HepG2 (cell line): ENCODE measurements at regions not wholly inside any gene's neighbourhood (a gene's known extent, or its start where the extent isn't known, plus 50 kb on each side); places are given as distances from the start of the nearest gene placed in this dataset.

Experiments used
- ARID2 ChIP-seq: sonication (generic); formaldehyde crosslinking; IDR thresholded peaks from 2 replicates; pipeline ENCODE4 v1.8.1; 2022; ENCODE audit warnings: mild to moderate bottlenecking, missing genetic modification reagents, borderline replicate concordance
- ARNT2 ChIP-seq: sonication (generic); formaldehyde crosslinking; IDR thresholded peaks from 2 replicates; pipeline ENCODE4 v1.8.0; 2022; ENCODE audit warnings: mild to moderate bottlenecking, low read depth, missing genetic modification reagents, moderate library complexity
- CBX2 ChIP-seq, 2 experiments: fragments of 200-600 bp in 1 of 2; sonication (generic); formaldehyde crosslinking in 1 of 2; IDR thresholded peaks; 2 replicates each; pipeline versions ENCODE4 v1.7.0 to v1.8.1; 2018 to 2022; ENCODE audit warnings: low read depth in 2 of 2, low read length in 1 of 2, mild to moderate bottlenecking in 1 of 2, missing genetic modification reagents in 1 of 2
- EED ChIP-seq: sonication (generic); formaldehyde crosslinking; IDR thresholded peaks from 2 replicates; pipeline ENCODE4 v1.5.0; 2020; ENCODE audit warnings: mild to moderate bottlenecking, missing genetic modification reagents
- FOXA3 ChIP-seq: IDR thresholded peaks from 2 replicates; pipeline ENCODE4 v1.6.1; 2016; ENCODE audit warnings: missing genetic modification reagents, missing compliant biosample characterization
- HNF1A ChIP-seq, 2 experiments: sonication (generic) in 1 of 2; formaldehyde crosslinking in 1 of 2; IDR thresholded peaks; 2 replicates each; pipeline versions ENCODE4 v1.4.0 to v1.6.1; 2016 to 2020; ENCODE audit warnings: borderline replicate concordance in 1 of 2, low read depth in 1 of 2, mild to moderate bottlenecking in 1 of 2, missing genetic modification reagents in 1 of 2
- HNF1B ChIP-seq: sonication (generic); formaldehyde crosslinking; IDR thresholded peaks from 2 replicates; pipeline ENCODE4 v1.5.1; 2020; ENCODE audit warnings: mild to moderate bottlenecking, moderate library complexity, missing genetic modification reagents
- PAXIP1 ChIP-seq: sonication (generic); formaldehyde crosslinking; conservative IDR thresholded peaks from 2 replicates; pipeline ENCODE4 v1.4.0; 2020; ENCODE audit warnings: mild to moderate bottlenecking, missing genetic modification reagents, moderate library complexity
- PHF21A ChIP-seq: sonication (generic); formaldehyde crosslinking; IDR thresholded peaks from 2 replicates; pipeline ENCODE4 v1.5.0; 2020; ENCODE audit warnings: mild to moderate bottlenecking, missing genetic modification reagents
- POGZ ChIP-seq: sonication (generic); formaldehyde crosslinking; IDR thresholded peaks from 2 replicates; pipeline ENCODE4 v1.4.0; 2020; ENCODE audit warnings: mild to moderate bottlenecking, missing genetic modification reagents
- SMYD3 ChIP-seq: sonication (generic); formaldehyde crosslinking; IDR thresholded peaks from 2 replicates; pipeline ENCODE4 v1.8.1; 2023; ENCODE audit warnings: mild to moderate bottlenecking, missing genetic modification reagents
- SSRP1 ChIP-seq: IDR thresholded peaks from 2 replicates; pipeline ENCODE4 v1.6.1; 2016; ENCODE audit warnings: control low read depth
- TBX2 ChIP-seq: sonication (generic); formaldehyde crosslinking; IDR thresholded peaks from 2 replicates; pipeline ENCODE4 v1.5.0; 2020; ENCODE audit warnings: missing genetic modification reagents, mild to moderate bottlenecking, borderline replicate concordance
- ZMYM4 ChIP-seq: sonication (generic); formaldehyde crosslinking; IDR thresholded peaks from 2 replicates; pipeline ENCODE4 v1.8.1; 2023; ENCODE audit warnings: mild to moderate bottlenecking, missing genetic modification reagents
- ZNF3 ChIP-seq: IDR thresholded peaks from 2 replicates; pipeline ENCODE4 v1.7.0; 2017; ENCODE audit warnings: inconsistent platforms
- ZNF460 ChIP-seq: sonication (generic); formaldehyde crosslinking; IDR thresholded peaks from 2 replicates; pipeline ENCODE4 v1.5.1; 2020; ENCODE audit warnings: missing genetic modification reagents, mild to moderate bottlenecking, borderline replicate concordance
- ZNF496 ChIP-seq: sonication (generic); formaldehyde crosslinking; IDR thresholded peaks from 2 replicates; pipeline ENCODE4 v1.8.1; 2023; ENCODE audit warnings: mild to moderate bottlenecking, moderate library complexity, missing genetic modification reagents; ENCODE audit not compliant: insufficient replicate concordance

GRCh38 chr6:139536751-139537617 is 162.5 kb upstream of the CITED2 start (continued):
- TF ChIP-seq HNF1A (IDR thresholded peaks at IDR 0.05; ENCODE audit: low read depth) (peak; percentile 74), HNF1A (CRISPR knock-in tag; IDR thresholded peaks at IDR 0.05; ENCODE audit: borderline replicate concordance) (peak; percentile 78; the same call in 1 of the 2 replicates), TBX2 (CRISPR knock-in tag) (peak; percentile 30; the same call in 1 of the 2 replicates), SSRP1 (CRISPR knock-in tag) (0 out of 2 replicates have a peak, but pooled peaks have one; percentile 62), SMYD3 (CRISPR knock-in tag) (0 out of 2 replicates have a peak, but pooled peaks have one; percentile 42), EED (CRISPR knock-in tag) (no peak), ZMYM4 (CRISPR knock-in tag) (0 out of 2 replicates have a peak, but pooled peaks have one; percentile 13), FOXA3 (CRISPR knock-in tag) (peak; percentile 43; the same call in 1 of the 2 replicates), CBX2 (IDR thresholded peaks at IDR 0.05; ENCODE audit: low read depth, low read length) (no peak), CBX2 (CRISPR knock-in tag; IDR thresholded peaks at IDR 0.05; ENCODE audit: low read depth) (no peak), HNF1B (peak; percentile 52; the same call in 1 of the 2 replicates), ARID2 (CRISPR knock-in tag) (peak; percentile 26; the same call in 1 of the 2 replicates), ZNF496 (CRISPR knock-in tag) (no peak), POGZ (CRISPR knock-in tag) (0 out of 2 replicates have a peak, but pooled peaks have one; percentile 25), PAXIP1 (peak; percentile 7; the same call in 1 of the 2 replicates), ZNF3 (CRISPR knock-in tag) (no peak), ZNF460 (CRISPR knock-in tag) (no peak), PHF21A (CRISPR knock-in tag) (peak; percentile 27; the same call in 1 of the 2 replicates), ARNT2 (CRISPR knock-in tag) (no peak)
